Activated T-cell treated with anti-CD3 and anti-CD28 coated beads for 48 hours (primary cell): ENCODE measurements at regions not wholly inside any gene's neighbourhood (a gene's known extent, or its start where the extent isn't known, plus 50 kb on each side); places are given as distances from the start of the nearest gene placed in this dataset.
"Not testable (repeated sequence)": the region's sequence is repeated elsewhere in the genome, so short reads cannot be mapped to it uniquely, and the experiment has no call there.

Source experiments
- DNase-seq: peaks from one replicate; pipeline ENCODE4 v3.0.0-alpha.2; 2020; ENCODE audit warnings: low read depth

GRCh38 chr1:30151119-30151518 lies 572.3 kb downstream of the MATN1 start:
- no peak for DNase-seq

GRCh38 chr1:30149226-30149625 lies 574.2 kb downstream of the MATN1 start:
- DNase-seq, result no peak

- no peak for DNase-seq
Observed at GRCh38 chr1:30148676-30149075, 574.7 kb downstream of the MATN1 start.

GRCh38 chr1:30147188-30147587 lies 576.2 kb downstream of the MATN1 start:
- no peak for DNase-seq

- no peak for DNase-seq
Observed at GRCh38 chr1:30146448-30146847, 576.9 kb downstream of the MATN1 start.

GRCh38 chr1:30145723-30146303 lies 577.6 kb downstream of the MATN1 start:
- no peak for DNase-seq

GRCh38 chr1:30144831-30145230 lies 578.6 kb downstream of the MATN1 start:
- DNase-seq, result no peak

- no peak for DNase-seq
Observed at GRCh38 chr1:30143517-30143916, 579.9 kb downstream of the MATN1 start.

GRCh38 chr1:30140566-30140965 lies 582.8 kb downstream of the MATN1 start:
- no peak for DNase-seq

GRCh38 chr1:30138891-30139290 lies 584.5 kb downstream of the MATN1 start:
- DNase-seq, result no peak

- DNase-seq, result no peak
Observed at GRCh38 chr1:30137001-30137400, 586.4 kb downstream of the MATN1 start.

GRCh38 chr1:30135698-30136097 lies 587.7 kb downstream of the MATN1 start:
- DNase-seq, result no peak

- DNase-seq, result no peak
Observed at GRCh38 chr1:30134466-30135217, 588.7 kb downstream of the MATN1 start.

- no peak for DNase-seq
Observed at GRCh38 chr1:30133414-30134055, 589.9 kb downstream of the MATN1 start.

GRCh38 chr1:30132602-30133286 lies 590.6 kb downstream of the MATN1 start:
- DNase-seq, result no peak

GRCh38 chr1:30130566-30130965 lies 592.8 kb downstream of the MATN1 start:
- not testable (repeated sequence) for DNase-seq

GRCh38 chr1:30130099-30130498 lies 593.3 kb downstream of the MATN1 start:
- DNase-seq, result no peak

GRCh38 chr1:30129421-30130055 lies 593.8 kb downstream of the MATN1 start:
- no peak for DNase-seq

GRCh38 chr1:30129001-30129408 lies 594.4 kb downstream of the MATN1 start:
- no peak for DNase-seq

- DNase-seq, result no peak
Observed at GRCh38 chr1:30126848-30127247, 596.5 kb downstream of the MATN1 start.

GRCh38 chr1:30125821-30126170 lies 597.6 kb downstream of the MATN1 start:
- DNase-seq, result no peak

GRCh38 chr1:30125021-30125820 lies 598.2 kb downstream of the MATN1 start:
- DNase-seq, result no peak
